ENCODE measurements at regions not wholly inside any gene's neighbourhood (a gene's known extent, or its start where the extent isn't known, plus 50 kb on each side); places are given as distances from the start of the nearest gene placed in this dataset.
"Not testable (repeated sequence)": the region's sequence is repeated elsewhere in the genome, so short reads cannot be mapped to it uniquely, and the experiment has no call there.

- Mint-ChIP-seq H3K27ac (ENCODE audit: unreplicated experiment) (no peak overlapping the region), H3K36me3 (ENCODE audit: insufficient read depth, unreplicated experiment) (no peaks in the 10 kb centered on the region), H3K27me3 (ENCODE audit: unreplicated experiment) (no peaks in the 10 kb centered on the region), H3K4me3 (ENCODE audit: low read depth, unreplicated experiment) (no peak overlapping the region), H3K4me1 (ENCODE audit: low read depth, unreplicated experiment) (peaks cover 2% of the 10 kb centered on the region), H3K9me3 (ENCODE audit: low read depth, unreplicated experiment) (peaks cover 3% of the 10 kb centered on the region)
- intact Hi-C loops (cut with micrococcal nuclease; ENCODE audit: unreplicated experiment) = loop anchor here (5.0 kb wide), 1 partner anchor 360 kb away; no protein-coding TSS in a partner anchor
- no peak for TF ChIP-seq CTCF (IDR thresholded peaks at IDR 0.05; ENCODE audit: unreplicated experiment)
- CTCF ChIA-PET = interaction anchor here (0.5 kb wide), 1 partner anchor 16 kb away, joined by 4 read pairs; no protein-coding TSS in a partner anchor
- BruUV-seq (replicated peaks) = no TSS peak
- DNase-seq = no peak
Measured at GRCh38 chr7:106537119-106537518, 123.8 kb downstream of the CCDC71L start.

- TF ChIP-seq CTCF (IDR thresholded peaks at IDR 0.05; ENCODE audit: unreplicated experiment) = no peak
- no TSS peak for BruUV-seq (replicated peaks)
- intact Hi-C loops (cut with micrococcal nuclease; ENCODE audit: unreplicated experiment) = loop anchor here (5.0 kb wide), 1 partner anchor 359 kb away; no protein-coding TSS in a partner anchor
- no peak for DNase-seq
- Mint-ChIP-seq H3K27me3 (ENCODE audit: unreplicated experiment) (no peaks in the 10 kb centered on the region), H3K4me3 (ENCODE audit: low read depth, unreplicated experiment) (no peak overlapping the region), H3K4me1 (ENCODE audit: low read depth, unreplicated experiment) (no peaks in the 10 kb centered on the region), H3K27ac (ENCODE audit: unreplicated experiment) (no peak overlapping the region), H3K36me3 (ENCODE audit: insufficient read depth, unreplicated experiment) (no peaks in the 10 kb centered on the region), H3K9me3 (ENCODE audit: low read depth, unreplicated experiment) (peaks cover 3% of the 10 kb centered on the region)
- CTCF ChIA-PET = no interaction called here
Measured at GRCh38 chr7:106536079-106536478, 124.9 kb downstream of the CCDC71L start.

GRCh38 chr7:106535234-106535932 is 125.6 kb downstream of the CCDC71L start:
- BruUV-seq (replicated peaks) = no TSS peak
- H3K4me3 Mint-ChIP-seq (ENCODE audit: low read depth, unreplicated experiment) = no peak overlapping the region
- peaks cover 3% of the 10 kb centered on the region for H3K9me3 Mint-ChIP-seq (ENCODE audit: low read depth, unreplicated experiment)
- H3K27ac Mint-ChIP-seq (ENCODE audit: unreplicated experiment) = no peak overlapping the region
- CTCF ChIA-PET = no interaction called here
- TF ChIP-seq CTCF (IDR thresholded peaks at IDR 0.05; ENCODE audit: unreplicated experiment) = no peak
- intact Hi-C loops (cut with micrococcal nuclease; ENCODE audit: unreplicated experiment) = loop anchor here (5.0 kb wide), 1 partner anchor 358 kb away; no protein-coding TSS in a partner anchor
- H3K27me3 Mint-ChIP-seq (ENCODE audit: unreplicated experiment) = no peaks in the 10 kb centered on the region
- no peak for DNase-seq
- H3K36me3 Mint-ChIP-seq (ENCODE audit: insufficient read depth, unreplicated experiment) = no peaks in the 10 kb centered on the region
- H3K4me1 Mint-ChIP-seq (ENCODE audit: low read depth, unreplicated experiment) = no peaks in the 10 kb centered on the region

- Mint-ChIP-seq H3K4me1 (ENCODE audit: low read depth, unreplicated experiment) (no peaks in the 10 kb centered on the region), H3K9me3 (ENCODE audit: low read depth, unreplicated experiment) (peaks cover 3% of the 10 kb centered on the region), H3K4me3 (ENCODE audit: low read depth, unreplicated experiment) (no peak overlapping the region), H3K27me3 (ENCODE audit: unreplicated experiment) (no peaks in the 10 kb centered on the region), H3K27ac (ENCODE audit: unreplicated experiment) (no peak overlapping the region), H3K36me3 (ENCODE audit: insufficient read depth, unreplicated experiment) (no peaks in the 10 kb centered on the region)
- DNase-seq = no peak
- BruUV-seq (replicated peaks) = no TSS peak
- CTCF ChIA-PET = no interaction called here
- intact Hi-C loops (cut with micrococcal nuclease; ENCODE audit: unreplicated experiment) = no loop called here
- no peak for TF ChIP-seq CTCF (IDR thresholded peaks at IDR 0.05; ENCODE audit: unreplicated experiment)
Measured at GRCh38 chr7:106534271-106534846, 126.6 kb downstream of the CCDC71L start.

GRCh38 chr7:106530183-106530582 is 130.8 kb downstream of the CCDC71L start:
- H3K27me3 Mint-ChIP-seq (ENCODE audit: unreplicated experiment); DNase-seq; H3K4me1 Mint-ChIP-seq (ENCODE audit: low read depth, unreplicated experiment); intact Hi-C loops (cut with micrococcal nuclease; ENCODE audit: unreplicated experiment); CTCF ChIA-PET; H3K4me3 Mint-ChIP-seq (ENCODE audit: low read depth, unreplicated experiment); H3K36me3 Mint-ChIP-seq (ENCODE audit: insufficient read depth, unreplicated experiment); BruUV-seq (replicated peaks); H3K9me3 Mint-ChIP-seq (ENCODE audit: low read depth, unreplicated experiment); H3K27ac Mint-ChIP-seq (ENCODE audit: unreplicated experiment): not testable (repeated sequence)

- CTCF ChIA-PET; intact Hi-C loops (cut with micrococcal nuclease; ENCODE audit: unreplicated experiment); H3K4me3 Mint-ChIP-seq (ENCODE audit: low read depth, unreplicated experiment); H3K9me3 Mint-ChIP-seq (ENCODE audit: low read depth, unreplicated experiment); H3K4me1 Mint-ChIP-seq (ENCODE audit: low read depth, unreplicated experiment); H3K27ac Mint-ChIP-seq (ENCODE audit: unreplicated experiment); H3K27me3 Mint-ChIP-seq (ENCODE audit: unreplicated experiment); H3K36me3 Mint-ChIP-seq (ENCODE audit: insufficient read depth, unreplicated experiment); DNase-seq; BruUV-seq (replicated peaks): not testable (repeated sequence)
Measured at GRCh38 chr7:106526617-106527016, 134.3 kb downstream of the CCDC71L start.

Data from Calu3 (cell line).